Activated T-cell treated with anti-CD3 and anti-CD28 coated beads for 48 hours (primary cell): ENCODE measurements at regions not wholly inside any gene's neighbourhood (a gene's known extent, or its start where the extent isn't known, plus 50 kb on each side); places are given as distances from the start of the nearest gene placed in this dataset.

Experiments used
- DNase-seq: peaks from one replicate; pipeline ENCODE4 v3.0.0-alpha.2; 2020; ENCODE audit warnings: low read depth

- no peak for DNase-seq
Measured at GRCh38 chr14:100638211-100638855, 51.1 kb upstream of the BEGAIN start.

- DNase-seq = no peak
Measured at GRCh38 chr14:100639280-100639679, 52.1 kb upstream of the BEGAIN start.

GRCh38 chr14:100640471-100641273, 53.5 kb upstream of the BEGAIN start:
- DNase-seq = peak; percentile 75

- no peak for DNase-seq
Measured at GRCh38 chr14:100641274-100641860, 54.1 kb upstream of the BEGAIN start.

GRCh38 chr14:100643426-100643825, 56.2 kb upstream of the BEGAIN start:
- DNase-seq = no peak

- no peak for DNase-seq
Measured at GRCh38 chr14:100644383-100644782, 57.2 kb upstream of the BEGAIN start.

GRCh38 chr14:100644784-100645183, 57.6 kb upstream of the BEGAIN start:
- no peak for DNase-seq

GRCh38 chr14:100645196-100645981, 58.2 kb upstream of the BEGAIN start:
- peak; percentile 78 for DNase-seq

- DNase-seq = no peak
Measured at GRCh38 chr14:100645982-100646314, 58.7 kb upstream of the BEGAIN start.

- no peak for DNase-seq
Measured at GRCh38 chr14:100648474-100649172, 61.4 kb upstream of the BEGAIN start.

- no peak for DNase-seq
Measured at GRCh38 chr14:100649173-100649519, 61.9 kb upstream of the BEGAIN start.

GRCh38 chr14:100651999-100652508, 64.8 kb upstream of the BEGAIN start:
- DNase-seq = no peak

GRCh38 chr14:100652744-100653143, 65.5 kb upstream of the BEGAIN start:
- no peak for DNase-seq

- peak; percentile 31 for DNase-seq
Measured at GRCh38 chr14:100653409-100653808, 66.2 kb upstream of the BEGAIN start.

GRCh38 chr14:100654025-100654813, 67.0 kb upstream of the BEGAIN start:
- DNase-seq = no peak

GRCh38 chr14:100654814-100655740, 67.9 kb upstream of the BEGAIN start:
- DNase-seq = peak; percentile 43

- no peak for DNase-seq
Measured at GRCh38 chr14:100655741-100656085, 68.5 kb upstream of the BEGAIN start.

- DNase-seq = no peak
Measured at GRCh38 chr14:100656996-100657395, 69.7 kb upstream of the DLK1 start.

- DNase-seq = no peak
Measured at GRCh38 chr14:100657780-100658179, 68.9 kb upstream of the DLK1 start.
